ENCODE measurements at regions not wholly inside any gene's neighbourhood (a gene's known extent, or its start where the extent isn't known, plus 50 kb on each side); places are given as distances from the start of the nearest gene placed in this dataset.

DNA sequence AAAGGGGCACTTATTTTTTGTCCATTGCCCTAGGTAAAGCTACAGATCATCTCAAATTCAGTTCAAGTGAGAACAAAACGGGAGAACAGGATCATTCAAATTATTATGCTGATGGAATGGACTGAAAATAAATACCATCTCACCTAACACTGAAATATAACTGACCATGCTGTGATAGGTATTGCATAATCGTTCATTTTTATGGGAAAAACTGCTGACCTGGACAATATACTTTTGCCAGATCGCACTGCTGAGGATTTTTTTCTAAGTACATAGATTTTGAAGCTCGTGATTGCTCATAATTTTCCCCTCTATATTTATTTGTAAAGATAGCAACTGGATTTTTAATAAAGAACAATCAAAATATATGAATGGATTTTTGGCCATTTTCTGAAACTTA lies 636.6 kb upstream of the NEGR1 start:
- Mint-ChIP-seq H3K4me3 (ENCODE audit: low read depth) (no peak overlapping the region), H3K9me3 (ENCODE audit: low read depth) (no peaks in the 10 kb centered on the region), H3K27ac (no peak overlapping the region), H3K36me3 (ENCODE audit: insufficient read depth) (no peaks in the 10 kb centered on the region), H3K27me3 (no peaks in the 10 kb centered on the region), H3K4me1 (ENCODE audit: low read depth) (peaks cover 3% of the 10 kb centered on the region)
- no peak for DNase-seq (ENCODE audit: low spot score, unreplicated experiment)
- TF ChIP-seq, protein P1, sequence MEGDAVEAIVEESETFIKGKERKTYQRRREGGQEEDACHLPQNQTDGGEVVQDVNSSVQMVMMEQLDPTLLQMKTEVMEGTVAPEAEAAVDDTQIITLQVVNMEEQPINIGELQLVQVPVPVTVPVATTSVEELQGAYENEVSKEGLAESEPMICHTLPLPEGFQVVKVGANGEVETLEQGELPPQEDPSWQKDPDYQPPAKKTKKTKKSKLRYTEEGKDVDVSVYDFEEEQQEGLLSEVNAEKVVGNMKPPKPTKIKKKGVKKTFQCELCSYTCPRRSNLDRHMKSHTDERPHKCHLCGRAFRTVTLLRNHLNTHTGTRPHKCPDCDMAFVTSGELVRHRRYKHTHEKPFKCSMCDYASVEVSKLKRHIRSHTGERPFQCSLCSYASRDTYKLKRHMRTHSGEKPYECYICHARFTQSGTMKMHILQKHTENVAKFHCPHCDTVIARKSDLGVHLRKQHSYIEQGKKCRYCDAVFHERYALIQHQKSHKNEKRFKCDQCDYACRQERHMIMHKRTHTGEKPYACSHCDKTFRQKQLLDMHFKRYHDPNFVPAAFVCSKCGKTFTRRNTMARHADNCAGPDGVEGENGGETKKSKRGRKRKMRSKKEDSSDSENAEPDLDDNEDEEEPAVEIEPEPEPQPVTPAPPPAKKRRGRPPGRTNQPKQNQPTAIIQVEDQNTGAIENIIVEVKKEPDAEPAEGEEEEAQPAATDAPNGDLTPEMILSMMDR (IDR thresholded peaks at IDR 0.05; ENCODE audit: unreplicated experiment): no peak

GRCh38 chr1:72917920-72918319 lies 635.6 kb upstream of the NEGR1 start:
- Mint-ChIP-seq H3K4me3 (ENCODE audit: low read depth) (no peak overlapping the region), H3K27ac (no peak overlapping the region), H3K9me3 (ENCODE audit: low read depth) (no peaks in the 10 kb centered on the region), H3K36me3 (ENCODE audit: insufficient read depth) (no peaks in the 10 kb centered on the region), H3K27me3 (no peaks in the 10 kb centered on the region), H3K4me1 (ENCODE audit: low read depth) (peaks cover 3% of the 10 kb centered on the region)
- DNase-seq (ENCODE audit: low spot score, unreplicated experiment): no peak
- TF ChIP-seq, protein P1 (IDR thresholded peaks at IDR 0.05; ENCODE audit: unreplicated experiment): no peak

GRCh38 chr1:72915581-72915980 lies 633.2 kb upstream of the NEGR1 start:
- Mint-ChIP-seq H3K9me3 (ENCODE audit: low read depth) (no peaks in the 10 kb centered on the region), H3K4me1 (ENCODE audit: low read depth) (peaks cover 3% of the 10 kb centered on the region), H3K27me3 (no peaks in the 10 kb centered on the region), H3K27ac (no peak overlapping the region), H3K36me3 (ENCODE audit: insufficient read depth) (no peaks in the 10 kb centered on the region), H3K4me3 (ENCODE audit: low read depth) (no peak overlapping the region)
- TF ChIP-seq, protein P1 (IDR thresholded peaks at IDR 0.05; ENCODE audit: unreplicated experiment): no peak
- no peak for DNase-seq (ENCODE audit: low spot score, unreplicated experiment)

DNA sequence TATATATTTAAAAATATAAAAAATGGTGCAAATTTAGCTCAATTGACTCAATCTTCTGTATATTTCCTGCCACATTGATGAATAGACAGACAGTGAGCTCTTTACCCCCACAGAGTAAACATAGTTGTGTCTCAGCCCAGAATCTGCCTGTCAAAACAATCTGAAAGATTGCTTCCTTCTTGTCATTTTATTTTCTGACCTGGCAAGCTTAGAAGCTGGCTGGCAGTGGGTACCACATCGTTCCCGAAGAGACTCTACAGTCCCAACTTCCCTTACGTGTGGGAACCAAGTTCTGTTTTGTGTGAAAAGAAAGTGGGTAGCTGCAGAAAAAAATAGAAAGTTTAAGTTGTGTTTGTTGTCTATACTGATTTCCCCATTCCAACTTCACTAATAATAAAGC lies 629.3 kb upstream of the NEGR1 start:
- Mint-ChIP-seq H3K27ac (no peak overlapping the region), H3K4me1 (ENCODE audit: low read depth) (peaks cover 3% of the 10 kb centered on the region), H3K4me3 (ENCODE audit: low read depth) (no peak overlapping the region), H3K9me3 (ENCODE audit: low read depth) (no peaks in the 10 kb centered on the region), H3K27me3 (no peaks in the 10 kb centered on the region), H3K36me3 (ENCODE audit: insufficient read depth) (no peaks in the 10 kb centered on the region)
- no peak for DNase-seq (ENCODE audit: low spot score, unreplicated experiment)
- TF ChIP-seq, protein P1 (IDR thresholded peaks at IDR 0.05; ENCODE audit: unreplicated experiment): no peak

- TF ChIP-seq, protein P1 (IDR thresholded peaks at IDR 0.05; ENCODE audit: unreplicated experiment): no peak
- H3K27me3 Mint-ChIP-seq: no peaks in the 10 kb centered on the region
- H3K4me3 Mint-ChIP-seq (ENCODE audit: low read depth): no peak overlapping the region
- peaks cover 3% of the 10 kb centered on the region for H3K9me3 Mint-ChIP-seq (ENCODE audit: low read depth)
- H3K4me1 Mint-ChIP-seq (ENCODE audit: low read depth): no peaks in the 10 kb centered on the region
- DNase-seq (ENCODE audit: low spot score, unreplicated experiment): no peak
- H3K27ac Mint-ChIP-seq: no peak overlapping the region
- H3K36me3 Mint-ChIP-seq (ENCODE audit: insufficient read depth): no peaks in the 10 kb centered on the region
These were observed 613.9 kb upstream of the NEGR1 start for GRCh38 chr1:72896256-72896655.
